Duodenal mucosa (tissue), 2 donors: ENCODE measurements at regions not wholly inside any gene's neighbourhood (a gene's known extent, or its start where the extent isn't known, plus 50 kb on each side); places are given as distances from the start of the nearest gene placed in this dataset.

Experiments
- H3K27ac ChIP-seq: one replicate; pipeline ENCODE4 v1.7.0; 2013; ENCODE audit warnings: low read depth, low read length
- H3K27me3 ChIP-seq, 2 donors: one replicate each; pipeline ENCODE4 v1.7.0; 2013; ENCODE audit warnings: low read length in 2 of 2, control low read depth in 1 of 2; ENCODE audit not compliant: insufficient read depth in 2 of 2, control insufficient read depth in 1 of 2
- H3K36me3 ChIP-seq, 2 donors: one replicate each; pipeline ENCODE4 v1.7.0; 2013; ENCODE audit warnings: low read length in 2 of 2, control low read depth in 1 of 2; ENCODE audit not compliant: insufficient read depth in 2 of 2, control insufficient read depth in 1 of 2
- H3K4me1 ChIP-seq, 2 donors: one replicate each; pipeline ENCODE4 v1.7.0; 2013; ENCODE audit warnings: low read length in 2 of 2, control low read depth in 1 of 2; ENCODE audit not compliant: insufficient read depth in 2 of 2, control insufficient read depth in 1 of 2
- H3K4me3 ChIP-seq, 2 donors: one replicate each; pipeline ENCODE4 v1.7.0; 2013; ENCODE audit warnings: low read length in 2 of 2, low read depth in 1 of 2
- H3K9ac ChIP-seq, 2 donors: one replicate each; pipeline ENCODE4 v1.7.0; 2013; ENCODE audit warnings: low read length in 2 of 2, low read depth in 1 of 2
- H3K9me3 ChIP-seq, 2 donors: one replicate each; pipeline ENCODE4 v1.7.0; 2013; ENCODE audit warnings: low read length in 2 of 2, control low read depth in 1 of 2; ENCODE audit not compliant: control insufficient read depth in 1 of 2

- Histone ChIP-seq H3K27ac (no peak overlapping the region), H3K9me3 (no peaks in the 10 kb centered on the region), H3K27me3 (no peaks in the 10 kb centered on the region), H3K4me3 (no peak overlapping the region), H3K36me3 (no peaks in the 10 kb centered on the region), H3K4me1 (no peaks in the 10 kb centered on the region), H3K9ac (no peak overlapping the region)
Observed at GRCh38 chr11:116644201-116644940, 128.4 kb downstream of the BUD13 start.

- H3K9me3 ChIP-seq, result no peaks in the 10 kb centered on the region
- H3K27me3 ChIP-seq, result no peaks in the 10 kb centered on the region
- no peak overlapping the region for H3K27ac ChIP-seq
- H3K9ac ChIP-seq, result no peak overlapping the region
- H3K4me3 ChIP-seq, result no peak overlapping the region
- no peaks in the 10 kb centered on the region for H3K4me1 ChIP-seq
- H3K36me3 ChIP-seq, result no peaks in the 10 kb centered on the region
Observed at GRCh38 chr11:116643521-116643920, 129.3 kb downstream of the BUD13 start.

GRCh38 chr11:116642902-116643301 is 129.9 kb downstream of the BUD13 start:
- Histone ChIP-seq H3K4me3 (no peak overlapping the region), H3K27me3 (no peaks in the 10 kb centered on the region), H3K36me3 (no peaks in the 10 kb centered on the region), H3K9ac (no peak overlapping the region), H3K4me1 (no peaks in the 10 kb centered on the region), H3K27ac (no peak overlapping the region), H3K9me3 (no peaks in the 10 kb centered on the region)

- H3K9ac ChIP-seq, result no peak overlapping the region
- no peak overlapping the region for H3K4me3 ChIP-seq
- no peaks in the 10 kb centered on the region for H3K36me3 ChIP-seq
- no peaks in the 10 kb centered on the region for H3K9me3 ChIP-seq
- no peaks in the 10 kb centered on the region for H3K4me1 ChIP-seq
- H3K27ac ChIP-seq, result no peak overlapping the region
- no peaks in the 10 kb centered on the region for H3K27me3 ChIP-seq
Observed at GRCh38 chr11:116642481-116642880, 130.3 kb downstream of the BUD13 start.

GRCh38 chr11:116641561-116642045 is 131.2 kb downstream of the BUD13 start:
- Histone ChIP-seq H3K9ac (no peak overlapping the region), H3K36me3 (no peaks in the 10 kb centered on the region), H3K27ac (no peak overlapping the region), H3K27me3 (no peaks in the 10 kb centered on the region), H3K4me3 (no peak overlapping the region), H3K9me3 (no peaks in the 10 kb centered on the region), H3K4me1 (no peaks in the 10 kb centered on the region)

GRCh38 chr11:116640641-116641402 is 132.0 kb downstream of the BUD13 start:
- Histone ChIP-seq H3K4me1 (no peaks in the 10 kb centered on the region), H3K4me3 (no peak overlapping the region), H3K36me3 (no peaks in the 10 kb centered on the region), H3K27me3 (peaks cover 0 to 2% of the 10 kb centered on the region in 2 donors), H3K9me3 (no peaks in the 10 kb centered on the region), H3K27ac (no peak overlapping the region), H3K9ac (no peak overlapping the region)

- Histone ChIP-seq H3K9me3 (peaks cover 0 to 6% of the 10 kb centered on the region in 2 donors), H3K27me3 (peaks cover 0 to 3% of the 10 kb centered on the region in 2 donors), H3K36me3 (no peaks in the 10 kb centered on the region), H3K9ac (no peak overlapping the region), H3K4me1 (no peaks in the 10 kb centered on the region), H3K27ac (no peak overlapping the region), H3K4me3 (no peak overlapping the region)
Observed at GRCh38 chr11:116638463-116638862, 134.3 kb downstream of the BUD13 start.

- Histone ChIP-seq H3K9me3 (peaks cover 0 to 6% of the 10 kb centered on the region in 2 donors), H3K4me3 (no peak overlapping the region), H3K27me3 (peaks cover 0 to 3% of the 10 kb centered on the region in 2 donors), H3K27ac (no peak overlapping the region), H3K36me3 (no peaks in the 10 kb centered on the region), H3K4me1 (no peaks in the 10 kb centered on the region), H3K9ac (no peak overlapping the region)
Observed at GRCh38 chr11:116637766-116638165, 135.0 kb downstream of the BUD13 start.

GRCh38 chr11:116636341-116636929 is 136.4 kb downstream of the BUD13 start:
- Histone ChIP-seq H3K9ac (no peak overlapping the region), H3K36me3 (no peaks in the 10 kb centered on the region), H3K27me3 (peaks cover 0 to 3% of the 10 kb centered on the region in 2 donors), H3K4me1 (no peaks in the 10 kb centered on the region), H3K27ac (no peak overlapping the region), H3K9me3 (peaks cover 0 to 6% of the 10 kb centered on the region in 2 donors), H3K4me3 (no peak overlapping the region)

GRCh38 chr11:116631201-116631600 is 141.6 kb downstream of the BUD13 start:
- Histone ChIP-seq H3K36me3 (no peaks in the 10 kb centered on the region), H3K4me1 (no peaks in the 10 kb centered on the region), H3K9me3 (peaks cover 0 to 6% of the 10 kb centered on the region in 2 donors), H3K27ac (no peak overlapping the region), H3K9ac (no peak overlapping the region), H3K27me3 (peaks cover 0 to 3% of the 10 kb centered on the region in 2 donors), H3K4me3 (no peak overlapping the region)
